ENCODE measurements at regions not wholly inside any gene's neighbourhood (a gene's known extent, or its start where the extent isn't known, plus 50 kb on each side); places are given as distances from the start of the nearest gene placed in this dataset.

DNA sequence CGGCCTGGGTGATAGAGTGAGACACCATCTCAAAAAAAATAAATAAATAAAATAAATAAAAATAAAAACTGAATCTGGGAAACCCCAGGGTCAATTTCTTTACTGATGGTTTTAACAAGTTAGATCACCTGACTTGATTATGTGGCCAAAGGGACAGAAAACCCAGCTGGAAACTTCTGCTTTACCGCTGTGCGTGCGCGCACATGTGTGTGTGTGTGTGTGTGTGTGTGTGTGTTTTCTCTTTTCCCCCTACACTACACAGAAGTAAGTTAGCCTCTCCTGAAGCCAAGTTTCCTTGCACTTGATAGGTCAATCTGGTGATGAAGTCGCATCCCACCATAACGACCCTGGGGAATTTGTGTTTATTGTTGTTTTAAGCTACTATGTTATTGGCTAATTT is 105.3 kb upstream of the AMN1 start:
- TF ChIP-seq CTCF (optimal IDR thresholded peaks at IDR 0.05 in 1 of 3, IDR thresholded peaks at IDR 0.05 in 1 of 3, conservative IDR thresholded peaks at IDR 0.05 in 1 of 3; ENCODE audit: extremely low read depth in 1 of 3, insufficient read depth in 2 of 3, low read length in 3 of 3) (no peak), EZH2 (IDR thresholded peaks at IDR 0.05; ENCODE audit: low read length) (no peak)

All from keratinocyte (primary cell).